ENCODE measurements at regions not wholly inside any gene's neighbourhood (a gene's known extent, or its start where the extent isn't known, plus 50 kb on each side); places are given as distances from the start of the nearest gene placed in this dataset.

- no peak overlapping the region for H3K4me3 ChIP-seq (ENCODE audit: extremely low read depth, insufficient read depth, low read length, poor library complexity, severe bottlenecking)
- no peaks in the 10 kb centered on the region for H3K4me1 ChIP-seq (ENCODE audit: control insufficient read depth, insufficient read depth, low read length, poor library complexity, severe bottlenecking)
- no peaks in the 10 kb centered on the region for H3K9me3 ChIP-seq (ENCODE audit: control insufficient read depth, low read length)
- no peaks in the 10 kb centered on the region for H3K36me3 ChIP-seq (ENCODE audit: control insufficient read depth, insufficient read depth, low read length)
- WGBS, 2 experiments (ENCODE audit: insufficient coverage in 2 of 2), result 67 to 100% methylated on average over 1 of the region's 1 CpG
- no peak overlapping the region for H3K27ac ChIP-seq (ENCODE audit: low read depth, low read length, severe bottlenecking)
Measured at GRCh38 chr6:144928847-144929246, 643.7 kb downstream of the UTRN start.

DNA sequence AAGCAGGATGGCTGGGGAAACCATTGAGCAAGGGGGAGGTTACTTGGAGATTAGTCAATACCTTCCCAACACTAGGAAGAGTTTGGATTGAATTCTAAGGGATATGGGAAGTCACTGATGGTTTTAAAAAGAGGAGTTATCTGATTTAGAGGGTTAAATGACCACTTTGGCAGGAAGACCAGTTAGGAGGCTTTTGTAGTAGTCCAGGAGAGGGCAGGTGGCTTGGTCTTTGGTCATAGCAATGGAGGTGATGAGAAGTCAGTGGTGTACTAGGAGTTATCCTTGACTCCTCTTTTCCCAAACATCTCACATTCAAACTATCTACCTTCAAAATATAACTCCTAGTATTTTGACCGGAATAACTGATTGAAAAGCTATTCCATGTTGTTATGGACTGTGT is 644.1 kb downstream of the UTRN start:
- no peaks in the 10 kb centered on the region for H3K36me3 ChIP-seq (ENCODE audit: control insufficient read depth, insufficient read depth, low read length)
- H3K9me3 ChIP-seq (ENCODE audit: control insufficient read depth, low read length), result no peaks in the 10 kb centered on the region
- H3K4me3 ChIP-seq (ENCODE audit: extremely low read depth, insufficient read depth, low read length, poor library complexity, severe bottlenecking), result no peak overlapping the region
- no peaks in the 10 kb centered on the region for H3K4me1 ChIP-seq (ENCODE audit: control insufficient read depth, insufficient read depth, low read length, poor library complexity, severe bottlenecking)
- WGBS, 2 experiments (ENCODE audit: insufficient coverage in 2 of 2), result no CpG with 5 or more reads among the region's 1 CpG
- H3K27ac ChIP-seq (ENCODE audit: low read depth, low read length, severe bottlenecking), result no peak overlapping the region

- WGBS, 2 experiments (ENCODE audit: insufficient coverage in 2 of 2), result 58 to 72% methylated on average over 4 to 5 of the region's 6 CpGs
- no peak overlapping the region for H3K4me3 ChIP-seq (ENCODE audit: extremely low read depth, insufficient read depth, low read length, poor library complexity, severe bottlenecking)
- no peaks in the 10 kb centered on the region for H3K4me1 ChIP-seq (ENCODE audit: control insufficient read depth, insufficient read depth, low read length, poor library complexity, severe bottlenecking)
- H3K9me3 ChIP-seq (ENCODE audit: control insufficient read depth, low read length), result no peaks in the 10 kb centered on the region
- H3K27ac ChIP-seq (ENCODE audit: low read depth, low read length, severe bottlenecking), result no peak overlapping the region
- no peaks in the 10 kb centered on the region for H3K36me3 ChIP-seq (ENCODE audit: control insufficient read depth, insufficient read depth, low read length)
Measured at GRCh38 chr6:144931172-144932035, 646.3 kb downstream of the UTRN start.

DNA sequence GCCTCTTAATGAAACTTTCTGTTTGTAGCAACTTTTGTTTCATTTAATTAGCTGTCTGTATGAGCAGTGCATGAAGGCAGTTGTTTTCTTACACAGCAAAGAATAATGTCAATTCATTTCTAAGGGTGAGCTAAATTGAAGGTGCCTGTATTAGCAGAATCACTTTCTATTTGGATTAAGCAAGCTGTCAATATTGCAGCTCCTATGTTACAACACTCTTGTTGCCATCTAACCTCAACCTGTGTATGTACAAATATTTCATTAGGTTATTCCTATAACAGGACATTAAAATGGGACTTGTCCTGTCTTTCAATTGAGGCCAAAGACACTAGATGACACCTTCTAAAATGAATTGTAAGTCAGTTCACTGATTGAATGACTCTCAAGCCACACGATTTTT is 647.5 kb downstream of the UTRN start:
- Histone ChIP-seq H3K27ac (ENCODE audit: low read depth, low read length, severe bottlenecking) (no peak overlapping the region), H3K36me3 (ENCODE audit: control insufficient read depth, insufficient read depth, low read length) (no peaks in the 10 kb centered on the region), H3K4me1 (ENCODE audit: control insufficient read depth, insufficient read depth, low read length, poor library complexity, severe bottlenecking) (no peaks in the 10 kb centered on the region), H3K9me3 (ENCODE audit: control insufficient read depth, low read length) (no peaks in the 10 kb centered on the region), H3K4me3 (ENCODE audit: extremely low read depth, insufficient read depth, low read length, poor library complexity, severe bottlenecking) (no peak overlapping the region)
- WGBS, 2 experiments (ENCODE audit: insufficient coverage in 2 of 2), result 80 to 82% methylated on average over 1 of the region's 1 CpG

DNA sequence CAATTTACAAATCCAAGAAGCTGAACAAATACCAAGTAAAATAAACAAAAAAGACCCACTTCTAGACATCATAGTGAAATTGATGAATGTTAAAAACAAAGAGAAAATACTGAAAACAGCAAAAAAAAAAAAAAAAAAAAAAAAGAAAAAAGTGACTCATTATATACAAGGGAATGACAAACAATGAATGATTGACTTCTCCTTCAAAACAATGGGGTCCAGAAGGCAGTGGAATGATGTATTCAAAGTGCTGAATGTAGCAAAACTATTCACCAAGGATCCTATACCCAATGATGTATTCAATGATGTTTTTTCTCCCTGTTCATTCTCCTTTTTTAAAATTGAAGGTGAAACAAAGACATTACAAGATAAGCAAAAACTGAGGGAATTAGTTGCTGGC is 650.0 kb downstream of the UTRN start:
- Histone ChIP-seq H3K36me3 (ENCODE audit: control insufficient read depth, insufficient read depth, low read length) (no peaks in the 10 kb centered on the region), H3K4me1 (ENCODE audit: control insufficient read depth, insufficient read depth, low read length, poor library complexity, severe bottlenecking) (no peaks in the 10 kb centered on the region), H3K27ac (ENCODE audit: low read depth, low read length, severe bottlenecking) (no peak overlapping the region), H3K9me3 (ENCODE audit: control insufficient read depth, low read length) (no peaks in the 10 kb centered on the region), H3K4me3 (ENCODE audit: extremely low read depth, insufficient read depth, low read length, poor library complexity, severe bottlenecking) (no peak overlapping the region)

- no CpG with 5 or more reads among the region's 1 CpG for WGBS, 2 experiments (ENCODE audit: insufficient coverage in 2 of 2)
- Histone ChIP-seq H3K27ac (ENCODE audit: low read depth, low read length, severe bottlenecking) (no peak overlapping the region), H3K9me3 (ENCODE audit: control insufficient read depth, low read length) (no peaks in the 10 kb centered on the region), H3K36me3 (ENCODE audit: control insufficient read depth, insufficient read depth, low read length) (no peaks in the 10 kb centered on the region), H3K4me3 (ENCODE audit: extremely low read depth, insufficient read depth, low read length, poor library complexity, severe bottlenecking) (no peak overlapping the region), H3K4me1 (ENCODE audit: control insufficient read depth, insufficient read depth, low read length, poor library complexity, severe bottlenecking) (no peaks in the 10 kb centered on the region)
Measured at GRCh38 chr6:144935661-144936060, 650.5 kb downstream of the UTRN start.

- Histone ChIP-seq H3K4me3 (ENCODE audit: extremely low read depth, insufficient read depth, low read length, poor library complexity, severe bottlenecking) (no peak overlapping the region), H3K27ac (ENCODE audit: low read depth, low read length, severe bottlenecking) (no peak overlapping the region), H3K4me1 (ENCODE audit: control insufficient read depth, insufficient read depth, low read length, poor library complexity, severe bottlenecking) (no peaks in the 10 kb centered on the region), H3K36me3 (ENCODE audit: control insufficient read depth, insufficient read depth, low read length) (no peaks in the 10 kb centered on the region), H3K9me3 (ENCODE audit: control insufficient read depth, low read length) (no peaks in the 10 kb centered on the region)
- no CpG with 5 or more reads among the region's 2 CpGs for WGBS, 2 experiments (ENCODE audit: insufficient coverage in 2 of 2)
Measured at GRCh38 chr6:144936764-144937163, 651.6 kb downstream of the UTRN start.

DNA sequence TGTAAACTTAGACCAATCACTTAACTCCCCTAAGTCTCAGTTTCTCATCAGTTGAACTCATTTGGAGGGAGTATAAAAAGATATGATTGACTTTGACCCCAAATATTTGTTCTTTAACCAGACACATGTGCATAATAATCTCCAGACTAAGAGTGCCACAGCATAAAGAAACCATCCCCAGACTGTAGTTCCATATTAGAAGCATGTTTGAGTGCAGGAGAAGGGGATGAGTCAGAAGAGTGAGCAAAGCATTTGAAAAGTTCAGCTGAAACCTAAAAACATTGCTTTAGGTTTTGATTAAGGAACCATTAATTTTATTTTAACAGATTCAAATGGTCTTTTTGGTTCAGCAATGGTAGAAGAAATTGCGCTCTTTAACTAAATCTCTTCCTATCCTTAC is 654.8 kb downstream of the UTRN start:
- no peaks in the 10 kb centered on the region for H3K4me1 ChIP-seq (ENCODE audit: control insufficient read depth, insufficient read depth, low read length, poor library complexity, severe bottlenecking)
- no peak overlapping the region for H3K4me3 ChIP-seq (ENCODE audit: extremely low read depth, insufficient read depth, low read length, poor library complexity, severe bottlenecking)

GRCh38 chr6:144944106-144944505 is 659.0 kb downstream of the UTRN start:
- no peaks in the 10 kb centered on the region for H3K36me3 ChIP-seq (ENCODE audit: control insufficient read depth, insufficient read depth, low read length)
- 92 to 93% methylated on average over 3 to 4 of the region's 4 CpGs for WGBS, 2 experiments (ENCODE audit: insufficient coverage in 2 of 2)

More for the DNA sequence above, 654.8 kb downstream of the UTRN start:
- no peaks in the 10 kb centered on the region for H3K36me3 ChIP-seq (ENCODE audit: control insufficient read depth, insufficient read depth, low read length)
- no peaks in the 10 kb centered on the region for H3K9me3 ChIP-seq (ENCODE audit: control insufficient read depth, low read length)
- H3K27ac ChIP-seq (ENCODE audit: low read depth, low read length, severe bottlenecking), result no peak overlapping the region
- WGBS, 2 experiments (ENCODE audit: insufficient coverage in 2 of 2), result 83 to 100% methylated on average over 1 of the region's 1 CpG

DNA sequence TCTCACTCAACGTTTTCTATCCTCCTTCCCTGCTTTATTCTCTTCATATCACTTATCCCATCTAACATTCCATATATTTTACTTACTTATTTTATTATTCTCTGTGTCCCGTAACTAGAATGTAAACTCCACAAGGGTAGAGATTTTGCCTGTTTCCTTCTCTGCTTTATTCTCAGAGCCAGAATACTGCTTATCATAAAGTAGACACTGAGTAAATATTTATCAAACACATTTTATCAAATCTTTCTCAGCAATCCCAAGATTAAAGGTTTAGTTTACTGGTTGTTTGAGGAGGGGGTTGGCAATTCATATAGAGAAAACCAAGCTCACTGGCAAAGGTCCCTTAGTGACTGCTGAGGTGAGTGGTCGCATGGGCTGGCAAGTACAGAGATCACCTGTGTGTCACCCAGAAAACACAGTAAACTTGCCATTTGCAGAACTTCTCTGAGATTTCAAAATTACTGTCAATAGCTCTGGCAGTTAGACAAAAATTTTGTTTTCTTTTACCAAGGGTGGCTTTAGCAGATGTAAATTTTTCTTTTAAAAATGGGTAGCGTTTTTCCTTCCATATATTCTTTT is 662.4 kb downstream of the UTRN start:
- Histone ChIP-seq H3K4me1 (ENCODE audit: control insufficient read depth, insufficient read depth, low read length, poor library complexity, severe bottlenecking) (no peaks in the 10 kb centered on the region), H3K4me3 (ENCODE audit: extremely low read depth, insufficient read depth, low read length, poor library complexity, severe bottlenecking) (no peak overlapping the region), H3K36me3 (ENCODE audit: control insufficient read depth, insufficient read depth, low read length) (no peaks in the 10 kb centered on the region), H3K9me3 (ENCODE audit: control insufficient read depth, low read length) (no peaks in the 10 kb centered on the region), H3K27ac (ENCODE audit: low read depth, low read length, severe bottlenecking) (no peak overlapping the region)
- WGBS, 2 experiments (ENCODE audit: insufficient coverage in 2 of 2), result 74 to 100% methylated on average over 2 of the region's 4 CpGs

More at GRCh38 chr6:144944106-144944505, 659.0 kb downstream of the UTRN start:
- no peaks in the 10 kb centered on the region for H3K9me3 ChIP-seq (ENCODE audit: control insufficient read depth, low read length)
- H3K4me1 ChIP-seq (ENCODE audit: control insufficient read depth, insufficient read depth, low read length, poor library complexity, severe bottlenecking), result no peaks in the 10 kb centered on the region
- H3K27ac ChIP-seq (ENCODE audit: low read depth, low read length, severe bottlenecking), result no peak overlapping the region
- no peak overlapping the region for H3K4me3 ChIP-seq (ENCODE audit: extremely low read depth, insufficient read depth, low read length, poor library complexity, severe bottlenecking)
